ENCODE measurements at regions not wholly inside any gene's neighbourhood (a gene's known extent, or its start where the extent isn't known, plus 50 kb on each side); places are given as distances from the start of the nearest gene placed in this dataset.
"Not testable (repeated sequence)": the region's sequence is repeated elsewhere in the genome, so short reads cannot be mapped to it uniquely, and the experiment has no call there.

- no peak for DNase-seq (ENCODE audit: low spot score in 2 of 2)
- Mint-ChIP-seq H3K36me3 (peaks cover 2% of the 10 kb centered on the region), H3K4me1 (no peaks in the 10 kb centered on the region), H3K27me3 (peaks cover 2% of the 10 kb centered on the region), H3K4me3 (no peak overlapping the region), H3K27ac (no peak overlapping the region), H3K9me3 (no peaks in the 10 kb centered on the region)
- no peak for ATAC-seq (ENCODE audit: low read depth)
Measured at GRCh38 chr3:115279939-115280338, 132.9 kb upstream of the ZBTB20 start.

GRCh38 chr3:115280506-115280905 lies 133.4 kb upstream of the ZBTB20 start:
- ATAC-seq (ENCODE audit: low read depth), result no peak
- Mint-ChIP-seq H3K27me3 (peaks cover 2% of the 10 kb centered on the region), H3K9me3 (no peaks in the 10 kb centered on the region), H3K4me3 (no peak overlapping the region), H3K36me3 (peaks cover 2% of the 10 kb centered on the region), H3K27ac (no peak overlapping the region), H3K4me1 (no peaks in the 10 kb centered on the region)
- DNase-seq (ENCODE audit: low spot score in 2 of 2), result no peak

GRCh38 chr3:115281697-115282675 lies 134.9 kb upstream of the ZBTB20 start:
- ATAC-seq (ENCODE audit: low read depth) (no peak), DNase-seq (ENCODE audit: low spot score in 2 of 2) (no peak)
- Mint-ChIP-seq H3K4me1 (no peaks in the 10 kb centered on the region), H3K4me3 (no peak overlapping the region), H3K27me3 (peaks cover 2% of the 10 kb centered on the region), H3K27ac (no peak overlapping the region), H3K9me3 (no peaks in the 10 kb centered on the region), H3K36me3 (peaks cover 2% of the 10 kb centered on the region)

DNA sequence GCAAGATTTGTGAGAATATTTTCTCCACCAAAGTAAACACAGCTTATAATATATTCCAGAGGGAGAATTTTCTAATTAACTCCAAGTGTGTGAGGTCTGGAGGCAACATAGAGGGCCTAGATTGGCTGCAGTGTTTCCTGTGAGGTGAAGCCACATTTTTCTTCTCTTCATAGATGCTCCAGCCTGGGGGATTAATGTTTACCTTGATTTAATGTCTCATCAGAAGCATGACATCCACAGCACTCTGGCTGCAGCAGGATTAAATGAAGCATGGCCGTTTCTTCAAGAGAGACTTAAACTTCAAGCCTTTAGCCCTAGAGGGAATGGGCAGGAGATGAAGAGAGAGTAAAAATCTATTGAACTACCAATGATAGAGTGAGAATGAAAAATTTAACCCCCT lies 137.9 kb upstream of the ZBTB20 start:
- H3K27me3 Mint-ChIP-seq, result peaks cover 2% of the 10 kb centered on the region
- H3K9me3 Mint-ChIP-seq, result no peaks in the 10 kb centered on the region
- no peak overlapping the region for H3K27ac Mint-ChIP-seq
- H3K4me3 Mint-ChIP-seq, result no peak overlapping the region
- H3K36me3 Mint-ChIP-seq, result no peaks in the 10 kb centered on the region
- no peak for DNase-seq (ENCODE audit: low spot score in 2 of 2)
- ATAC-seq (ENCODE audit: low read depth), result no peak
- no peaks in the 10 kb centered on the region for H3K4me1 Mint-ChIP-seq

DNA sequence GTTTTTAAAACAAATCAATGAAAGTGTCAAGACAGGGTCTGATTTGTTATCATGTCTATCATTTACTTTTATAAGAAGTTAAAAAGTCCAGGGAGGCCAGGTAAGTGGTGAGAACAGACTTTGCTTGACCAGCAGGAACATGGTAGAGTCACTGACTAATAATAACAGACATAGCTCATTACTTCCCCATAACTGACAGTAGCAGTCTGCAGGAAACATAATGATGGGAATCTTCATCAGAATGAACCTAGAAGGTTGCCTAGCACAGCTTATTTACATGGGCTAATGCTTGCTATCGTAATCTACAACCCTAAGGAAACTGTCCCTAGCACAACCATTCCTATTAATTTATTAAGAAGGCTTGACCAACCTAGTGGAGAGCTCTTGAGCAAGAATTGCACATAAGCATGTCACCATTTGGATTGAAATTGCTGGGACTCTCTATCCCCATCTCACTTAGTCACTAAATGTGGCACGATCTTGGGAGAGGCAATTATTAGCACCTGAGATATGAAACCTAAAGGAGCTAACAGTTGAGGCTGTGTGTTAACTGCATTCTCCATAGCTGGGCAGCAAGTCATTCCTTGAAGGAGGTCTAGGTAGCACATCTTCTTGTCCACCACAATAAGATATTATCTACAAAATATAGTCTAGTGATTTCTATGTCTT lies 139.6 kb upstream of the ZBTB20 start:
- Mint-ChIP-seq H3K4me3 (no peak overlapping the region), H3K27me3 (peaks cover 2% of the 10 kb centered on the region), H3K9me3 (no peaks in the 10 kb centered on the region), H3K36me3 (no peaks in the 10 kb centered on the region), H3K27ac (no peak overlapping the region), H3K4me1 (no peaks in the 10 kb centered on the region)
- ATAC-seq (ENCODE audit: low read depth) (no peak), DNase-seq (ENCODE audit: low spot score in 2 of 2) (no peak)

DNA sequence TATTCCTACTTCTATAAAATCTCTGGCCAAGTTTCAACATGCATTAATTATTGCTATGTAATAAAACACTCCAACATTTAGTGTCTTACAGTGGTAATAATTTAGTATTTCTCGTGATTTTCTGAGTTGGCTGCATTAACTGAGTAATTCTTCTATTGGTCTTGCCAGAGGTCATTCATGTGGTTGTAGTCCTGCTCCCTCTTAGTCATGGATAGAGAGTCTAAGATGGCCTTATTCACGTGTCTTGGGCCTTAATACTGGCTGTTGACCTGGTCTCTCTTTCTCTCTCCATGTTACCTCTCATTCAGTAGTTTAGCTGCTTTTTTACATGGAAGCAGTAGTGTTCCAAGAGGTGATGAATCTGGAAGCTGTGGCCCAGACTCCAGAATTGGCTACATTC lies 140.1 kb upstream of the ZBTB20 start:
- no peak overlapping the region for H3K27ac Mint-ChIP-seq
- ATAC-seq (ENCODE audit: low read depth) (no peak), DNase-seq (ENCODE audit: low spot score in 2 of 2) (no peak)
- peaks cover 2% of the 10 kb centered on the region for H3K27me3 Mint-ChIP-seq
- no peaks in the 10 kb centered on the region for H3K9me3 Mint-ChIP-seq
- H3K4me3 Mint-ChIP-seq, result no peak overlapping the region
- no peaks in the 10 kb centered on the region for H3K36me3 Mint-ChIP-seq
- H3K4me1 Mint-ChIP-seq, result no peaks in the 10 kb centered on the region

GRCh38 chr3:115292131-115292530 lies 145.0 kb upstream of the ZBTB20 start:
- no peak for ATAC-seq (ENCODE audit: low read depth)
- no peaks in the 10 kb centered on the region for H3K36me3 Mint-ChIP-seq

GRCh38 chr3:115292677-115293165 lies 145.6 kb upstream of the ZBTB20 start:
- H3K4me1 Mint-ChIP-seq, result no peaks in the 10 kb centered on the region
- DNase-seq (ENCODE audit: low spot score in 2 of 2), result no peak
- H3K4me3 Mint-ChIP-seq, result no peak overlapping the region
- no peak overlapping the region for H3K27ac Mint-ChIP-seq
- H3K27me3 Mint-ChIP-seq, result no peaks in the 10 kb centered on the region
- ATAC-seq (ENCODE audit: low read depth), result no peak
- H3K36me3 Mint-ChIP-seq, result no peaks in the 10 kb centered on the region
- H3K9me3 Mint-ChIP-seq, result no peaks in the 10 kb centered on the region

More at GRCh38 chr3:115292131-115292530, 145.0 kb upstream of the ZBTB20 start:
- H3K4me3 Mint-ChIP-seq, result no peak overlapping the region
- H3K27ac Mint-ChIP-seq, result no peak overlapping the region
- no peaks in the 10 kb centered on the region for H3K9me3 Mint-ChIP-seq
- no peaks in the 10 kb centered on the region for H3K27me3 Mint-ChIP-seq
- no peak for DNase-seq (ENCODE audit: low spot score in 2 of 2)
- no peaks in the 10 kb centered on the region for H3K4me1 Mint-ChIP-seq

GRCh38 chr3:115293321-115293720 lies 146.2 kb upstream of the ZBTB20 start:
- Mint-ChIP-seq H3K27me3 (no peaks in the 10 kb centered on the region), H3K9me3 (no peaks in the 10 kb centered on the region), H3K4me3 (no peak overlapping the region), H3K27ac (no peak overlapping the region), H3K36me3 (no peaks in the 10 kb centered on the region), H3K4me1 (no peaks in the 10 kb centered on the region)
- ATAC-seq (ENCODE audit: low read depth), result no peak
- no peak for DNase-seq (ENCODE audit: low spot score in 2 of 2)

DNA sequence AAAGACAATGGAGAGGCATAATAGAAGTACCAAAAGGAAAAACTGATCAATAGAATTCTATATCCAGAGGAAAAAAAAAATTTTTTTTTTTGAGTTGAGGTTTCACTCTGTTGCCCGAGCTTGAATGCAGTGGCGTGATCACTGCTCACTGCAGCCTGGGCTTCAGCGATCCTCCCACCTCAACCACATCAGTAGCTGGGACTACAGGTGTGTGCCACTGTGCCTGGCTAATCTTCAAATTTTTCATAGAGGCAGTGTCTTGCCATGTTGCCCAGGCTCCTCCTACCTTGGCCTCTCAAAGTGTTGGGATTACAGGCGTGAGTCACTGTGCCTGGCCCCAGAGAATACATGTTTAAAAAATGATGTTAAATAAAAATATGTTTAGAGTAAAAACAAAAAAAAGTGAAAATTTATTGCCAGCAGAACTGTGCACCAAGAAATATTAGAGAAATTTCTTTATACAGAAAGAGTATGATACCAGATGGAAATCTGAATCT lies 154.3 kb upstream of the ZBTB20 start:
- Mint-ChIP-seq H3K4me1 (no peaks in the 10 kb centered on the region), H3K36me3 (no peaks in the 10 kb centered on the region), H3K4me3 (no peak overlapping the region), H3K27ac (no peak overlapping the region), H3K27me3 (no peaks in the 10 kb centered on the region), H3K9me3 (peaks cover 1% of the 10 kb centered on the region)
- ATAC-seq (ENCODE audit: low read depth) (no peak), DNase-seq (ENCODE audit: low spot score in 2 of 2) (no peak)

- H3K4me3 Mint-ChIP-seq; ATAC-seq (ENCODE audit: low read depth); H3K27ac Mint-ChIP-seq; H3K4me1 Mint-ChIP-seq; DNase-seq (ENCODE audit: low spot score in 2 of 2); H3K27me3 Mint-ChIP-seq; H3K36me3 Mint-ChIP-seq; H3K9me3 Mint-ChIP-seq: not testable (repeated sequence)
Measured at GRCh38 chr3:115317953-115318352, 170.9 kb upstream of the ZBTB20 start.

DNA sequence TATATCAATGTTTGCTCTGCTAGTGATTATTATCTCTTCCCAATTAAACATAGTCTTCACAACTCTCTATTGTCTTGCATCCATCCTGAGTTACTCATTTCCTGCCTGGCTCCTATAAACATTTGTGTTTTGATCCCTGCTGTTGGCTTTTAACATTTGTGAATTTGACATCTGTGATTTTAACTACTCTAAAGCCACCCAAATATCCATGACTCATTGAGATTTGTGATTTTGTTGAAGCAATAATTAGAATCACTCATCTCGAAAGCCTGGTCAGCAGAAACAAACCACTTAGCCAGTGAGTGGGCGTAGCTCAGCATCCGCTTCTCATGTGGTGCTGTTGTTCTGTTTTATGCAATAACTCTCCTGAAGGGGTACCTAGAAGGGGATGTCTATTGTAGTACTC lies 174.3 kb upstream of the ZBTB20 start:
- H3K27me3 Mint-ChIP-seq, result peaks cover 5% of the 10 kb centered on the region
- no peak overlapping the region for H3K27ac Mint-ChIP-seq
- peaks cover 1% of the 10 kb centered on the region for H3K36me3 Mint-ChIP-seq
- no peak for DNase-seq (ENCODE audit: low spot score in 2 of 2)
- H3K4me3 Mint-ChIP-seq, result no peak overlapping the region
- H3K4me1 Mint-ChIP-seq, result no peaks in the 10 kb centered on the region
- H3K9me3 Mint-ChIP-seq, result peaks cover 1% of the 10 kb centered on the region
- no peak for ATAC-seq (ENCODE audit: low read depth)

- Mint-ChIP-seq H3K27me3 (peaks cover 4% of the 10 kb centered on the region), H3K9me3 (no peaks in the 10 kb centered on the region)
- ATAC-seq (ENCODE audit: low read depth), result no peak
Measured at GRCh38 chr3:115322901-115323300, 175.8 kb upstream of the ZBTB20 start.

GRCh38 chr3:115323380-115323779 lies 176.3 kb upstream of the ZBTB20 start:
- no peaks in the 10 kb centered on the region for H3K36me3 Mint-ChIP-seq
- peaks cover 4% of the 10 kb centered on the region for H3K27me3 Mint-ChIP-seq
- no peak overlapping the region for H3K4me3 Mint-ChIP-seq
- no peak overlapping the region for H3K27ac Mint-ChIP-seq
- ATAC-seq (ENCODE audit: low read depth), result no peak
- no peak for DNase-seq (ENCODE audit: low spot score in 2 of 2)
- no peaks in the 10 kb centered on the region for H3K9me3 Mint-ChIP-seq
- H3K4me1 Mint-ChIP-seq, result no peaks in the 10 kb centered on the region

More at GRCh38 chr3:115322901-115323300, 175.8 kb upstream of the ZBTB20 start:
- no peak overlapping the region for H3K27ac Mint-ChIP-seq
- H3K4me3 Mint-ChIP-seq, result no peak overlapping the region
- no peaks in the 10 kb centered on the region for H3K36me3 Mint-ChIP-seq
- DNase-seq (ENCODE audit: low spot score in 2 of 2), result no peak
- H3K4me1 Mint-ChIP-seq, result no peaks in the 10 kb centered on the region

Data from memory B cell (primary cell).